ENCODE measurements at regions not wholly inside any gene's neighbourhood (a gene's known extent, or its start where the extent isn't known, plus 50 kb on each side); places are given as distances from the start of the nearest gene placed in this dataset.

DNA sequence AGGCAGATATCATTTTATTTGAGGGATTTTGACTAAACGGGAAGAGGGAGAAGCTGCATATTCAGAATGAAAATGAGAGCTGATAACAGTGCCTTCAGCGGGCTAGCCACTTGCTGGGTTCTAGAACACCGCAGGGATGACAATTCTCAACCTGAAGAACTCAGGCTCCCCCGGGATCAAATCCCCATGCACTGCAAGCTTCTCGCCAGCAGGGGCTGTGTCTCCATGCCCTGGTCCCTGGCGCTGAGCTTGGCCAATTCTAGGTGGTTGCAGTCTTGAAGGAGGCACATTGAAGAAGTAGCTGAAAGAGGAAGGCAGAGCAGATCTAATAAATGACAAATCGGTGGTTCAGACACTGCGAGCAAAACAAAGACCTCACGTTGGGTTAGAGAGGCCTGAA lies 128.7 kb downstream of the UQCRFS1 start:
- no peak for TF ChIP-seq RFX5 (IDR thresholded peaks at IDR 0.05)
- TF ChIP-seq CTCF (IDR thresholded peaks at IDR 0.05): peak; percentile 24; the same call in 2 of the 3 replicates
- no peak for TF ChIP-seq KDM5A (IDR thresholded peaks at IDR 0.05)
- TF ChIP-seq KDM1A (IDR thresholded peaks at IDR 0.05; ENCODE audit: low read depth): no peak
- no peak for TF ChIP-seq MYC (IDR thresholded peaks at IDR 0.05; ENCODE audit: borderline replicate concordance, low read length)
- TF ChIP-seq EP300 (IDR thresholded peaks at IDR 0.05): no peak

Data from A549 (cell line).